KG1 (cell line): ENCODE measurements at regions not wholly inside any gene's neighbourhood (a gene's known extent, or its start where the extent isn't known, plus 50 kb on each side); places are given as distances from the start of the nearest gene placed in this dataset.

ENCODE experiments used
- DNase-seq: peaks from one replicate; lab custom pipeline; 2025; lab: John Stamatoyannopoulos, UW

DNA sequence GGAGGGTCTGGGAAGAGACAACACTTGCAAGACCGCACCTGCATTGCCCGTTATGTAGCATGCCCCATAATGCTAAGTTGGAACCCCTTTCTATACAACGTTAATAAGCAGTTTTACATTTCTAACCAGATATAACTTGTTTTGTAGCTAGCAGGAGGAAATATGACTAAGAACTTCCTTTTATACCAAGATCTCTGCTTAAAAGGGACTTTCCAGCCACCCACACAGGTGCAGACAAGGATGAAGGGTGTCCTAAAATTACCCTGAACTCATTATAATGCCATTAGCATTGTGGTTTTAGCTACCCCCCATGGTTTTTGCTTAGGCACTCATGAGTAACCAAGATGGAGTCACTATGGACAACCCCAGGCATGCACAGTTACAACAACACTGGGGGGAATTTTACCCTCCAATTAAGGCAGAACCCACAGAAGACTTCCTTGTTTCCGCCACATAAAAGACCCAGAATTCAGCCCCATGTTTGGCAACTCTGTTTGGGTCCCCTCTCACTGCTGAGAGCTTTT is 362.8 kb downstream of the CBLN2 start:
- DNase-seq: no peak

DNA sequence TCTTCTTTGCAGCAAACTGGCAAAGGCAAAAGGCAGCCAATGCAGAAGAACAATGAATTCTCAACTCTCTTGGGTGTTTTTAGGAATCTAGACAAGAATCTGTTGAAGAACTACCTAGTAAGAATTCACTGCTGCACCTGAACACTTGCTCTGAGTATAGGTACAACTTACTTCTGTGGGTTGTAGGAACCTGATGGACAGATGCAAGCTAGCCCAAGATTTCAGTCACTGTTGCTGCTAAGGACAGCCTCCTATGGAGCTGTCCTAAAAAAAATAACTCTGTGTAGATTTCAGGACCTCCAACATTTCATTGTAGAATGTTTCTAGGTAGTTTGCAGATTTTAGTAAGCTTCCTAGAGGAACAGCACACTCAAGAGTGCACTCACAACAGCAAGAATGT is 363.5 kb downstream of the CBLN2 start:
- DNase-seq: no peak

DNA sequence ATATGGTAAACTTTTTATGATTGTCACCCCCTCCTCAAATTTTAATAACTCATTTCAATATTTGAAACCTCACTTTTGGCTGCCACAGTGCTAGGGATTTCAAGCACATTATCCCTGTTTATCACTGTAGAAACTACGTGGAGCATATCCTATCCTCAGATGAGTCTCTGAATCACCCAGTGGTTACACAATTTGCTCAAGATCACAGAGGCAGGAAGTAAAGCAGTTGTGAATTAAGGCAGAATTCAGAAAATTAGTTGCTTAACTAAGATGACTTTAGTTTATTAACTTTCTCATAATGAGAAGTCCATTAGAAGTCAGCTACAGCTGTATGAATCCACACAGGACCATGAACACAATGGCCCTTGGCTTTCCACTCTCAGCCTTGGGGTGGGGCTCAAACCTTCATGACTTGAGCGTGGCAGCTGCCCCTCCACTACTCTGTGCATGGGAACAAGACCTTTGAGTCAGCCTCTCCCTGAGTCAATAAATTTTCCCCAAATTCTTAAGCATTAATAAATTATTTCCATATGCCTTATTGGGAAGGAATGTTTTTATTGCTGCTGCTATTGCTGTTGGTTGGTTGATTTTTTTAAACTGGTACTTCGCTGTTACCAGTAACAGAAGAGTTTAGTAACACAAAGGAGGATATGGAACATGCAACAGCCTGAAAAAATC is 369.0 kb downstream of the CBLN2 start:
- DNase-seq: no peak

DNA sequence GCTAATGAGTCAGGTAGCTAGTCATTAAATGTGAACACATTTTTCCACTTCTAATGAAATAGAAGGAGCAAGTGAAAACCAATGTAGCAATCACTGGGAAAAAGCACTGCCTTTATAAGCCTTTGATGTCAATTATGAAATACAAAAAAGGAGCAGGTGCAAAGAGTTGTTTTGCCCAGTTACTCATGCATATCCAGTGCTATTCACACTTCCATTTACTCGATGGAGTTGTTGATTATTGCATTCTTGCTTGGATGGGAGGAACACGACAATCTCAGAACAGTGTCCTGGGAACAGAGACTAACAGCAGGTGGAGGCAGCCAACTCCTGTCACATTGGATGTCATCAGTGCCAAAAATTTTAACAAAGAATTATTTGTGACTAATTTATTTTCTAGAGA is 372.5 kb downstream of the CBLN2 start:
- no peak for DNase-seq

GRCh38 chr18:72161691-72162090 is 382.5 kb downstream of the CBLN2 start:
- no peak for DNase-seq

DNA sequence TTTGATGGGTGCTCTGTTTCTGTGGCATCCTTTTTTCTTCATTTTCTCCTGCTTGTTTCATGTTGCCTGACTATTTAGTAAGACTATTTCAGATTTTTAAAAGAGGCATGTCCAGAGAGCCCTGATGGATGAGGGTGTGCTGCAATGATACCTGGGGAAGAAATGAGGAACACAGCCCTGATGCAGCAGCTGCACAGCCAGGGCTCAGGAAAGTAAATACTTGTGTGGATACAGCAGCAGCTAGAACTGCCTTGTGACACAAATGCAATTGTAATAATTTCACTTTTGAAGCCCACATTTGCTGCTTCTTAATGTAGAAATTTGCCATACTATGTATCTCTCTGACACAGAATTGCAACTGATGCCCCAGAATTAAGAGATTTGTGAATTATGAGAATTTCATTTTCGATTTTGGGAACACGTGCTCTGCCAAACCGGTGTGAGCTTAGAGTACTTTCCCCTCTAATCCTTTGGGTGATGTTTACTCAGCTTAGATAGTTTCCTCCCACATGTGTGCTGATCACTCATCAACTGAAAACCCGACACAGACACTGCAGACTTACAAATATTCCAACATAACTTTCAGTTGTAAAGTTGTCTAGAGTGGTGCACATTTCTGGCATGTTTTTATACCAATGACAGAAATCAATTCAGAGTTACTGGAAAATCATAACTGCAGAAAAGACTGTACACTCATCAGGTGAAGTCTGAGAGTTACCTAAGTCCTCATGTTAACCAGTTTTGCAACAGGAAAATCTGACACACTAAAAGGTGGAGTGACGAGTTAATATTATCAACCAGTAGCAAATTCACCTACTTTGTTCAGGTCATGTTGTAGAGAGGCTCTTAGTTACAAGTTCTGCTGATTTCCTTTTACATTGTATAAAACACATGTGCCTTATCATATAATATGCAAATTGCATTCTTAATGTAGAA is 383.4 kb downstream of the CBLN2 start:
- no peak for DNase-seq

- no peak for DNase-seq
Measured at GRCh38 chr18:72155327-72155726, 388.8 kb downstream of the CBLN2 start.

DNA sequence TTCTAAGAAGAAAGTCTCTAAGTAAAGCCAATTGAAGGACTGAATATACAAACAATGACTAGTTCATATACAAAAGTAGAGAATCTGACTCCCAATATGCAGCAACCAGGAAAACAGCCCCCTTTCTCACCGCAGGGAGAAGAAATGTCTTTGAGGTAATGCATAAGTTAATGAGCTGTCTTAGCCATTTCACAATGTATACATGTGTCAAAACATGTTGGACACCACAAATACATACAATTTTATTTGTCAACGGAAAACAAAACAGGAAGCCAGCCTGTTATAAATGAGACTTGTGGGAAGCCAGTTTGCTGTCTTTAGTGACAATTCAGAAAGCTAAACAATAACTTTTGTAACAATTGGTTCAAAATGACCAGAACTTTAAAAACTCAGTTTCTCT is 389.2 kb downstream of the CBLN2 start:
- DNase-seq: no peak

DNA sequence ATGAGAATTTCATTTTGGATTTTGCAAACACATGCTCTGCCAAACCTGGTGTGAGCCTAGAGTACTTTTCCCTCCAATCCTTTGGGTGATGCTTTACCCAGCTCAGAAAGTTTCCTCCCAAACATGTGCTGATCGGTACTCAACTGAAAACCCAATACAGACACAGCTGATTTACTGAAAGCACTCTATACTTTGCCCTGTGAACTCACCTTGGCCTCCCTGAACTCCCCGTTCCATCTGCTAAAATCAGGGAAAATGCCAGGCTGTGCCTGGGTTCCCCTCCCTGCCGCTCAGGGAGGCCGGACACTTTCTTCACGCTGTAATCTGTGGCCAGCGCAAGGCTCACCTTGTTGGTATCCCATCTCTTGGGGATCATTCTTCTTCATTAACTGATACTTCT is 391.2 kb downstream of the CBLN2 start:
- DNase-seq: no peak

DNA sequence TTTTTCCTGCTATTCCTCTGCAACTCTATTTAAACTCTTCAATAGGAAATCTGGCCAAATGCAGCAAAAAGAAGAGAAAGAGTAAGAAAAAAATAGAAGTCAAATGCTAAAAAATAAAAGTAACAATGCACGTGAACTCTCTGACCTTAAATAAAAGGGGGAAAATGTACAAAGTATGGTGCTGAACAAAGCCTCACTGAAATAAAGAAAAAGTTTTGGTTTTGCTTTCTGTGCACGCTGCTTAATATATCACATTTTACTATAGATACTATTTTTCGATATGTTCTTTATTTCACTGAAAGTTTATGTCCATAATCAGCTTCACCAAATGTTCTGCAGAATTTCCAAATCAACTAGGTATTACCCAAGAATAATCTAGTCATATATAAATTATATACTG is 396.3 kb downstream of the CBLN2 start:
- no peak for DNase-seq

DNA sequence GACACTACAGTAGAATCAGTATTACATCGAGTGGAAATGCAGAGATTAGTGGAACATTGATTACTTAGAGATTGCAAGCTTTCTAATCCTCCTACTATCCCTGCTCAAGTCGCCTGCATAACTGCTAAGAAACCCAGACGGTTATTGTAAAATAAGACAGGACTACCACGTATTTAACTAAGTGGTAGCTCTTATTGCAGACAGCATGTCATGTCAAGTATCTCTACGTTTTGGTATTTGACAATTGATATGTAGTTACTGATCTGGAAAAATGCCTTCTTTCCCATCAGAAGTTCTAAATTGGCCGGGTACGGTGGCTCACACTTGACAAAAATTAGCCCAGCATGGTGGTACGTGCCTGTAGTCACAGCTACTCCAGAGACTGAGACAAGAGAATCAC is 404.1 kb downstream of the CBLN2 start:
- DNase-seq: no peak

DNA sequence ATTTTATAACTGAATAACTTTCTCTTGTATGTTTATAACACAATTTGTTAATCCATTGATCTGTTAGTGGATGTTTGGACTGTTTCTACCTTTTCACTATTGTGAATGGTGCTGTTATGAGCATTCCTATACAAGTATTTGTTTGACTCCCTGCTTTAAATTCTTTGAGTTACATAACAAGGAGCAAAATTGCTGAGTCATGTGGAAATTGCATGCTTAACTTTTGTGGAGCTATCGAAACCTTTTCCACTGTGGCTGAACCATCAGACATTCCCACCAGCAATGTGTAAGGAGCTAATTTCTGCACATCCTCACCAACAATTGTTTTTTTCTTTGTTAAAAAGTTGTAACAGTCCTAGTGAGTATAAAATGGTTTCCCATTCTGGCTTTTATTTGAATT is 415.5 kb downstream of the CBLN2 start:
- no peak for DNase-seq

DNA sequence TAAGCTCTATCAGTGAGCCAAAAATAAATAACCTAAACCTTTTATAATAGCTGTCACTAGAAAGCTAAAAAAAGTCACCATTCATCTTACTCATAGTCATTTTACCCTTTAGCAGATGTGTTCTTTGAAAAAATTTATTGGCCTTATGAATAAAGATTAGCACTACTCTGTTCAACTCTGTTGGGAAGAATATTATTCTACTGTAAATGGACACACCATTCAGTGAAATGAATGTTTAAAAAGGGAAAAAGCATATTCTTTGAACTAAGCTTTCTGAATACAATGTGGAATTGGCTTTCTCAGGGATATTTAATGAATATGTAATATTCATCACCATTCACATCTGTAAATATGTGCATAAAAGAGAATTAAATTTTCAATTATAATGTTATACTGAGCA is 422.0 kb downstream of the CBLN2 start:
- DNase-seq: no peak

GRCh38 chr18:72119082-72119481 is 425.1 kb downstream of the CBLN2 start:
- DNase-seq: no peak

DNA sequence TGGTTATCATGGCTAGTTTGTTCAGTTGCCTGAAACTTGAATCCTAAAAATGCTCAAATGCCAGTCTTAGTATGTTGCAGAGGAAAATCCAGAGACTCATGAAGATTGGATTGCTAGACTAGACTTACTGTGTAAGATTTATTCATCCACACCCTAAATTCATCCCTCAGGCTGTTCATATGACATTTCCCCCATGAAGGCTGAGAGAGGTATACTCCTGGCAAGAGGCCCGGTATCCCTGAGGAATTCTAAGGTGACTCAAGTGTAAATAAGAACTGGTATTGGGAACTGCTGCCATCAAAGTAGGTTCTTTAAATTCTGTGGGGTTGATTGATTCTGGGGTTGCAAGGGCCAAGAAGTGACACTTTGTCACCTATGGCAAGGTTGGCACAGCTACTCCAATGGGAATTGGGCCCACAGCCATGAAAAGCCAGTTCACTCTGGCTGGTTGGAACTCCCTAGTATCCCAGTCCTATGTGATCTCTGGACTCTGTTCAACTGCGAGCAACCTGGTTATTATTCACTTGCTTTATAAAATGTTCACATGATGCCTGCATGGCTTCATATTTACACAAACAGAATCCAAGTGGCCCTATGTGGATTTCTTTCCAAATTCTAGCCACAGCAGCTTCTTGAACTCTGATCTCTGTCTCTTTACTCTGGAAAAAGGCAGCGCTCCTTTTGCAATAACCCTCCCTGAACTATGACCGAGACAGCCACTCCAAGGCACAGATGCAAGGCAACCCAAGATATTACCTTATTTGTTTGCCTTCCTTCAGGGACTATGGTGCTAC is 429.1 kb downstream of the CBLN2 start:
- DNase-seq: no peak

DNA sequence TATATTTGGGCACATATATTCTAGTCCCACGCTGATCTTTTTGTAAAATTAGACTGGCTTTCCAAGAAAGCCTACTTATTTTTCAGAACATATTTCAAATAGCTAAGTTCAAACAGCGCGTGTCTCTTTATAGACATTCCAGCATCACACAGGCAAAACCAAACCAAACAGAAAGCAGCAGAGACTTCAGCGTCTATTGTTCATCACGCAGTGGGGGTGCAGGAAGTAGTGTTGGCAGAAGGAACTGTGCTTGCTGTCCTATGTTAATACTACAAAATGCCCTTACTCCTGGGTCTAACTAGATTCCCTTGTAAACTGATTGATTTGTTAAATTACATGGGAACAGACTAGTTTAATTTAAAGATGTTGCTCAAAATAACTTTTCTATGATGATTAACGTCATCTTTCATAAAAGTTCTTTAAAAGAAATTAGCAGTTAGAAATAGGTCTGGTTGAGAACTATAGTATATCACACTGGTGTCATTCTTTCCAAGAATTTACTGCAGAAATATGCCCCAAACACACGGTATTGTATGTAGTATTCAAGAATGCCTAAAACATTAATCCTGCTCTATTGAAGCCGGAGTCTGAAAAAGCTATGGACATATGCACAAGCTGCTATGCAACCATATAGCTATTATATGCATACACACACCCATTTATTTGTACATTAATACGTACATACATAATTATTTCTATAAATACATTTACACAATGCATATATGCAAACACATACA is 436.3 kb downstream of the CBLN2 start:
- no peak for DNase-seq

DNA sequence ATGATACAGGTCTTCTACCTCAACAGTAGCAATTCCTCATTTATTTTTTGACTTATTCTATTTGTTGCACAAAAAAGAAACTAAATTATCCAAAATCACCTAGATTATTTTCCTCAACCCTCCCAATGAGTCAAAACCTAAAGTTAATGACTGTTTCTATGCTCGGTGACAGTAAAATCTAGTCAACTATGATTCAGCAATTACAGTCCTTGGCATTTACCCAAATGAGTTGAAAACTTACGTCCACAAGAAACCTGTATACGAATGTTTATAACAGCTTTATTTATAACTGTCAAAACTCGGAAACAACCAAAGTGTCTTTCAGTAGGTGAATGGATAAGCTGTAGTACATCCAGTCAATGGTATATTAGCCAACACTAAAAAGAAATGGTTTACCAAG is 439.3 kb downstream of the CBLN2 start:
- DNase-seq: no peak

- DNase-seq: no peak
Measured at GRCh38 chr18:72102412-72102811, 441.7 kb downstream of the CBLN2 start.

DNA sequence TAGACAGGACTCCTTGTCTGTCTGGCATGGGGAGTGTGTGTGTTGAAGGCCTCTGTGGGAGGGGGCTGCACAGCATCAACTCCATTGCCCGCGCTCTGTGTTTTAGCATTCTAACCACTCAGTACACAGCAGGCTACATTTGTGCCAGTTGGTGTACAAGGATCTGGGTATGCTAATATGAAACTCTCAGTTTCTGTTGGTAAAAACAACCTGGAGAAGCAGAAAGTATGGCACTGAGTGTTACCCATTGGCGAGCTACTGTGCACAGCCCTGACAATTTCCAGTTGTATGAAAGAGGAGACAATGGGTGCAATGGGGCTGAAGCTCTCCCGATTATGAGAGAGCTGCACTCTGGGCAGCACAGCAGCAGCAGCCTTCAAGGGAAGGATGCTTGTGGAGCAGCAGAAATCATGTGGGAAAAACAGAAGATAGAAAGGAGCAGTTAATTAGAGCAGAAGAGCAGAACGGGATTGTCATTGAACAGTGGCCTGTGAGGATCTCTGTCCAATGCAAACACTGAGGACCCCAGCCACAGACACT is 443.6 kb downstream of the CBLN2 start:
- no peak for DNase-seq

DNA sequence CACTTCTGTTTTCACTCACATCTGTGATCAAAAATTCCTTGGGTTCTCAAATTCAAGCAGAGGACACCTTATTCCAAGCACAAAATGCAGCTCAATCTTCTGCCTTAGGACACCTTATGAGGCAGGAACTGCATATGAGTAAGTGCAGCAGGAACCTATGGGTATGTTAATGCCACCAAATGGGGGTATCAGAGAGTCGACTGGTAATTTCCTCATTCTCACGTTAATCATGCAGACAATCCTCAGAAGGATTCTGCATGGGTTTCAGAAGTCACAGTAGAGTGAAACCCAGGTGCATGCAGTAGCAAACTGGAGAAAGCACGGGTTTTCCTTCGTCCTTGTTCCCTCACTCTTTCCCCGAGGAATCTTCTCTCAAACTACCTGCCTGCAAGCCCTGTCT is 452.8 kb downstream of the CBLN2 start:
- DNase-seq: no peak

GRCh38 chr18:72089432-72089831 is 454.7 kb downstream of the CBLN2 start:
- no peak for DNase-seq
